ENCODE measurements at regions not wholly inside any gene's neighbourhood (a gene's known extent, or its start where the extent isn't known, plus 50 kb on each side); places are given as distances from the start of the nearest gene placed in this dataset.

DNA sequence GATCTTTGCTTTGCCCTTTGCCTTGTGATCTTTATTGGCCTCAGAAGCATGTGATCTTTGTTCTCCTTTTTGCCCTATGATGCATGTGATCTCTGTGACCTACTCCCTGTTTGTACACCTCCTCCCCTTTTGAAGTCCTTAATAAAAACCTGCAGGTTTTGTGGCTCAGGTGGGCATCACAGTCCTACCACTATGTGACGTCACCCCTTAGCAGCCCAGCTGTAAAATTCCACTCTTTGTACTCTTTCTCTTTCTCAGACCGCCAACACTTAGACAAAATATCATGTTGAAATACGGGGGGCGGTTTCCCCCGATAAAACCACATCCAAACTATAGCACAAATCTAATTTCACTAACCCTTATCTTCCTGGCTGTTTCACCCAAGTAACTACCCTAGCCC lies 76.7 kb upstream of the RAPGEF4 start:
- DNase-seq (ENCODE audit: low spot score) = no peak

- DNase-seq (ENCODE audit: low spot score) = no peak
These were observed 73.5 kb upstream of the RAPGEF4 start for GRCh38 chr2:172662099-172662498.

DNA sequence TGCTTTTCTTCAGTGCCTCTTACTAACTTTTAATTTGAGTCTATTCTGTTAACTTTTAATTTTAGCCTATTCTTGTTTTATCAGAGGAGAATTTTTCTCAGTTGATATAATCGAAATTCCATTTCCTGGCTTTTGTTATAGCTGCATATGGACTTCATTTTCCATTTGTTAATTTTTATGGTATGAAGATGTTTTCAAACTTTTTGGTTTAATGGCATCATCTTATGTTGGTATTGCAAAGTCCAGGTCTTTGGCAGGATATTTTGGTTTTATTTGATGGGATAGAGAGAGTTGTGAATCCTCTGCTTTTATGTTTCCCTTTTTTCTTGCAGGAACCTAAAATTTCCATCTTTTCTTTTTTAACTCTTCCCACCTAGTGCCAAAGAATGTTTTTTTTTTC lies 70.9 kb upstream of the RAPGEF4 start:
- no peak for DNase-seq (ENCODE audit: low spot score)

- no peak for DNase-seq (ENCODE audit: low spot score)
These were observed 67.9 kb upstream of the RAPGEF4 start for GRCh38 chr2:172667581-172668325.

DNA sequence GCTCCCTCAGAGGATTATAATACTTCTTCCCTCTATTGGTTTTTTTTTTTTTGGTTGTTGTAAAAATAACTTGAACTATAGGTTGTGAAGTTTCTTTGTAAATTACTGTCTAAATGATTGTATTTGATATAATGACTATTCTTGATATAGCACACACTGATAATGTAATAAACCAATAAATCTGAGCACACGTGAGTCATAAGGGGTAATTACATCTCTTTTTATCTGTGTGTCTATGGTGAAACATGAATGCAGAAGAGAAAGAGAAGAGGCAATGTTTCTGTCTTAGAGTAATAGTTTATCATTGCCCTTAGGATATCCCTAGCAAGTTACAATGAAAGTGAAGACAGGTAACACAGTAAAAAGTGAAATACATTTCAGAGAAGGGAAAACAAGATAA lies 64.1 kb upstream of the RAPGEF4 start:
- no peak for DNase-seq (ENCODE audit: low spot score)

- no peak for DNase-seq (ENCODE audit: low spot score)
These were observed 63.5 kb upstream of the RAPGEF4 start for GRCh38 chr2:172672114-172672513.

GRCh38 chr2:172673056-172673683 lies 62.5 kb upstream of the RAPGEF4 start:
- no peak for DNase-seq (ENCODE audit: low spot score)

DNA sequence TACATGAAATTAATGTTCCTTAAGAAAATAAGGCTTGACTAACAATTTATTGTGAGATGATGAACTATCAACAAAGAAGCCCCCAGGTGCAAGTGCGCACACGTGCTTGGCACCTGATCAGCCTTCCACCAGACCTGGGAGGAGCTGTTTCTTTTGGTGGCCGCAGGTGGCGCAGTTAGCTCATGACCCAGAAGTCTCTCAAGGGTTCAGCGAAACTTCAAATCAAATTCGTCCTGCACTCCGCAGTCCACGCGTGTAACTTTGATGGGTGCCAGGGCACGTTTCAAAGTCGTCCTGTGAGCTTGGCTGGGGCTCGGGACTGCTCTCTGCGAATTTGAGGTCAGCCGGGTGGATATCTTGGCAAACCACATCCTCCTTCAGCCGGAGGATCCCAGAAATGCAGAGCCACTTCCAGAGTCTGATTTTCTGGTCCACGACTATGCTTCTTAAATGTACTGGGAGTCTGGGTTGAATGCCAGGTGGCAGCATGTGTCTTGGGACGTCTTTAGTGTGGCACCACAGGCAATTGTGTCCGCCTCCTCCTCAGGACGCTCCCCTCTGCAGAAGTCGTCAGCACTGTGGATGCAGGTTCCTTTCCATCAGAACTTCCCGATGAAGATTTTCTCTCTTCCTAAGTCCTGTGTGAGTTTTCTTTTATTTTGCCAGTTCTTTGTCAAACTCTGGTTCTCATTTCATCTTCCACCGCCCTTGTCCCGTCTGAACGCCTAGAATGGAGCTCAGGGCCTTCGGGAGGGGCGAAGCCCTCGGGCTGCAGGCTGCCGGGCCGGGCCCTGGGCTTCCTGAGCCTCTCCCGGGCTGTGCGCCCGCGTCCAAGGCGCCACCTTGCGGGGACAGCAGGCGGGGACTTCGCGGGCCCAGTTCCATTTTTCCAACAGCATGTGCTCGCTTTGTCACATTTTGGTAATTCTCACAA lies 61.3 kb upstream of the RAPGEF4 start:
- peak; percentile 11 for DNase-seq (ENCODE audit: low spot score)

DNA sequence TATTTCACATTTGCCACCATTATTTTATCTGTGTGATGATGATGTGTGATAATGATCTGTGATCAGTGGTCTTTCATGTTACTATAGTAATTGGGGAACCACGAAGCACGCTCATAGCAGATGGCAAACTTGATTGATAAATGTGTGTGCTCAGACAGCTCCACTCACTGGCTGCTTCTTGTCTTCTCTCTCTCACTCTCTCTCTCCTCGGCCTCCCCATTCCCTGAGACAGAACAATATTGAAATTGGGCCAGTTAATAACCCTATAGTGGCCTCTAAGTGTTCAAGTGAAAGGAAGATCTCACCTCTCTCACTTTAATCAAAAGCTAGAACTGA lies 60.7 kb upstream of the RAPGEF4 start:
- DNase-seq (ENCODE audit: low spot score) = no peak

GRCh38 chr2:172677363-172677762 lies 58.3 kb upstream of the RAPGEF4 start:
- no peak for DNase-seq (ENCODE audit: low spot score)

- DNase-seq (ENCODE audit: low spot score) = no peak
These were observed 55.1 kb upstream of the RAPGEF4 start for GRCh38 chr2:172680436-172681068.

GRCh38 chr2:172685467-172685866 lies 50.2 kb upstream of the RAPGEF4 start:
- DNase-seq (ENCODE audit: low spot score) = no peak
